PFSK-1 (cell line): ENCODE measurements at regions not wholly inside any gene's neighbourhood (a gene's known extent, or its start where the extent isn't known, plus 50 kb on each side); places are given as distances from the start of the nearest gene placed in this dataset.

Source experiments
- FOXP2 ChIP-seq: optimal IDR thresholded peaks from 2 replicates; pipeline ENCODE3; 2011; ENCODE audit warnings: borderline replicate concordance, control low read depth, inconsistent platforms; ENCODE audit not compliant: insufficient read depth; ENCODE audit errors: extremely low read length, extremely low read depth
- POLR2AphosphoS5 ChIP-seq: IDR thresholded peaks from 2 replicates; pipeline ENCODE4 v1.6.1; 2012; ENCODE audit warnings: low read depth, mild to moderate bottlenecking, control low read depth, low read length, moderate library complexity
- SIN3A ChIP-seq: IDR thresholded peaks from 2 replicates; pipeline ENCODE4 v1.6.1; 2012; ENCODE audit warnings: mild to moderate bottlenecking, low read length, moderate library complexity, borderline replicate concordance; ENCODE audit not compliant: insufficient read depth
- TAF1 ChIP-seq: IDR thresholded peaks from 2 replicates; pipeline ENCODE4 v1.6.1; 2012; ENCODE audit warnings: low read length, control low read depth, borderline replicate concordance; ENCODE audit not compliant: insufficient read depth
- TF ChIP-seq, protein P1 (sequence below), 2 experiments: IDR thresholded peaks; 2 replicates each; pipeline versions ENCODE4 v1.6.1 to v1.8.0; 2011 to 2012; ENCODE audit warnings: low read depth in 2 of 2, low read length in 2 of 2, control low read depth in 1 of 2, inconsistent platforms in 1 of 2, mild to moderate bottlenecking in 1 of 2, moderate library complexity in 1 of 2; ENCODE audit not compliant: insufficient read depth in 1 of 2

DNA sequence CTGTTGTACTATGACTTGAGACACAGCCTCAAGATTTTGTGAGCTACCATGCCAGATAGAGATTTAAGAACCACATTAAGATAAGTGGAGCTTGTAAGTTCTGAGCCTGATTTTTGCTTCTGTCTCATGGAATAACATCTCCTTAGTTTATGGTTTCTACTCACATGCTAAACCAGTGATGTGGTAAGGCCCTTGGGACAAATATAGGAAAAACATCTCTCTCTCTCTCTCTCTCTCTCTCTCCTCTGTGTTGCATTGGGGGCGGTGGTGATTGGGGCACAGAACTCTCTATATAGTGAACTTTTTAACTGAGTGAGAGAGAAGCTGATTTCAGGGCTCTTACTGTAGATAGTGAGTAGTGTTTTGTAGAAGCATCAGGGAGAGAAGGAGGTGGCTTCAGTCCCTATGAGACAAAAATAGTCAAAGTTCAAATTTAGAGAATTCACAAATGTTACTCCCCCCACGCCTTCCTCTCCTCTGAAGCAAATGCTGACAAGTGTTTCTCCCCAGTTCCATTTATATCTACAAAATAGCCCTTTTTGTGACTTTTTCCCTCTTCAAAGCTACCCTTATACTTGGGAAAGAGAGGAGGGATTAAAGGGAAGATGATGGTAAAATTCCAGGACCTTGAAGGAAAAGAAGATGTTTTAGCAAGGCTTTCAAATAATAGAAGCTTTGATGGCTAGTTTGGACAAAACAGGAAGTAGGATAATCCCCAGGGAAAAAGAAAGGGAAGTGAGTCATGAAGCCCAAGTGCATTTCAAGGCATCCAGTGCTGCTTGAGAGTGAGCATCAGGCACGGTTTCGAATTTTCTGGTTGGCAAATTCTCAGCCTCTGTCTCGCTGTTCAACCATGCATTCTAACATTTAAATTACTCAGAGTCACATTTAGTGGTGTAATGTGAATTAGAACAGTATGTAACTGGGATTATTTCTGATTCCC is 134.3 kb upstream of the AP1S2 start:
- TF ChIP-seq, protein P1, sequence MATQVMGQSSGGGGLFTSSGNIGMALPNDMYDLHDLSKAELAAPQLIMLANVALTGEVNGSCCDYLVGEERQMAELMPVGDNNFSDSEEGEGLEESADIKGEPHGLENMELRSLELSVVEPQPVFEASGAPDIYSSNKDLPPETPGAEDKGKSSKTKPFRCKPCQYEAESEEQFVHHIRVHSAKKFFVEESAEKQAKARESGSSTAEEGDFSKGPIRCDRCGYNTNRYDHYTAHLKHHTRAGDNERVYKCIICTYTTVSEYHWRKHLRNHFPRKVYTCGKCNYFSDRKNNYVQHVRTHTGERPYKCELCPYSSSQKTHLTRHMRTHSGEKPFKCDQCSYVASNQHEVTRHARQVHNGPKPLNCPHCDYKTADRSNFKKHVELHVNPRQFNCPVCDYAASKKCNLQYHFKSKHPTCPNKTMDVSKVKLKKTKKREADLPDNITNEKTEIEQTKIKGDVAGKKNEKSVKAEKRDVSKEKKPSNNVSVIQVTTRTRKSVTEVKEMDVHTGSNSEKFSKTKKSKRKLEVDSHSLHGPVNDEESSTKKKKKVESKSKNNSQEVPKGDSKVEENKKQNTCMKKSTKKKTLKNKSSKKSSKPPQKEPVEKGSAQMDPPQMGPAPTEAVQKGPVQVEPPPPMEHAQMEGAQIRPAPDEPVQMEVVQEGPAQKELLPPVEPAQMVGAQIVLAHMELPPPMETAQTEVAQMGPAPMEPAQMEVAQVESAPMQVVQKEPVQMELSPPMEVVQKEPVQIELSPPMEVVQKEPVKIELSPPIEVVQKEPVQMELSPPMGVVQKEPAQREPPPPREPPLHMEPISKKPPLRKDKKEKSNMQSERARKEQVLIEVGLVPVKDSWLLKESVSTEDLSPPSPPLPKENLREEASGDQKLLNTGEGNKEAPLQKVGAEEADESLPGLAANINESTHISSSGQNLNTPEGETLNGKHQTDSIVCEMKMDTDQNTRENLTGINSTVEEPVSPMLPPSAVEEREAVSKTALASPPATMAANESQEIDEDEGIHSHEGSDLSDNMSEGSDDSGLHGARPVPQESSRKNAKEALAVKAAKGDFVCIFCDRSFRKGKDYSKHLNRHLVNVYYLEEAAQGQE (IDR thresholded peaks at IDR 0.05; ENCODE audit: insufficient read depth in 1 of 2, low read depth in 2 of 2, low read length in 2 of 2) = no peak
- no peak for TF ChIP-seq TAF1
- TF ChIP-seq POLR2AphosphoS5 = no peak
- TF ChIP-seq FOXP2 = no peak
- TF ChIP-seq SIN3A = no peak

DNA sequence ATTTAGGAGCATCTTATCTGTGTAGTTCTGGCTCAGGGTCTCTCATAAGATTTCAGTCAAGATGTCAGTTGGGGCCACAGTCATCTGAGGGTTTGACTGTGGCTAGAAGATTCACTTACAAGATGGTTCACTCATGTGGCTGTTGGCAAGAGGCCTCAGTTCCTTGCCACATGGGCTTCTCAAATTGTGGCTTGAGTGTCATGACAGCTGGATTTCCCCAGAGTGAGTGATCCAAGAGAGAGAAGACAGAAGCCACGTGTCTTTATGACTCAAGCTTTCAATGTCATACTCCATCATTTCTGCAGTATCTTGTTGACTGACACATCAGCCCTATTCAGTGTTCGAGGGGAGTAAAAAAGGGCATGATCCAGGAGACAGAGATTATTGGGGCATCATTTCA is 131.3 kb upstream of the AP1S2 start:
- TF ChIP-seq TAF1 (no peak), FOXP2 (no peak), POLR2AphosphoS5 (no peak), SIN3A (no peak)
- TF ChIP-seq, protein P1 (IDR thresholded peaks at IDR 0.05; ENCODE audit: insufficient read depth in 1 of 2, low read depth in 2 of 2, low read length in 2 of 2) = no peak

DNA sequence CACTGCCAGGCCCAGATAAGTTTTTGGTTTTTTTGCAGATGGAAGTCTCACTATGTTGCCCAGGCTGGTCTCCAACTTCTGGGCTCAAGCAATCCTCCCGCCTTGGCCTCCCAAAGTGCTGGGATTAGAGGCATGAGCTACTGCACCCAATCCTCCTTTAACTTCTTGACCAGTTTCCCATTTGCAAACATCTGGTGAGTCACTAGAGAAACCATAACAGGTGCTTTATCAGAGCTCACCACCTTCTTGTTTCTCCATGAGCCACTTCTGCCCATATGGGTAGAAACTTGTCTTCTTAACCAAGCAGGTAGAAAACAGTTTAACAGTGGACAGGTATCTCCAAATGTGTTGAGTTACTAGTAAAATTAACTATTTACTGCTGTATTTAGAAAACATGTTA is 128.4 kb upstream of the AP1S2 start:
- TF ChIP-seq FOXP2 = no peak
- TF ChIP-seq SIN3A = no peak
- TF ChIP-seq, protein P1 (IDR thresholded peaks at IDR 0.05; ENCODE audit: insufficient read depth in 1 of 2, low read depth in 2 of 2, low read length in 2 of 2) = no peak
- TF ChIP-seq POLR2AphosphoS5 = no peak
- TF ChIP-seq TAF1 = no peak

DNA sequence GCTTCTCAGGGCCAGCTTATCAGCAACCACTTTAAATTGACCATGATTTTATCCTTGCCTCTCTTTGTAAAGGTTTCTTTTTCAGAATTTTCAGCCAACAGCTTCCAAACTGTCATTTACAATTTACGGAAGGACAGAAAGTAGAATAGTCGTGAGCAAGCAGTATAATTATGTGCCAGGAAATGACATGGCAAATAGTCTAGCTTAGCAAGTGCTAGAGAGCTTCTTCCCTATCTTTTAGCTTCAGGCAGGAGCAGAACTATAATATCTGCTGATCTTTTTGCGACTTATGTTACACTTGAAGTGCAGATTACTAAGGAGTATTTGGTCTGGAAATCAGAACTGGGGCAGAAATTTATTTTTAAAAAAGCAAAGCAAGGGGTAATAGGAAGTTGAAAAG is 123.0 kb upstream of the AP1S2 start:
- no peak for TF ChIP-seq SIN3A
- no peak for TF ChIP-seq FOXP2
- no peak for TF ChIP-seq TAF1
- TF ChIP-seq, protein P1 (IDR thresholded peaks at IDR 0.05; ENCODE audit: insufficient read depth in 1 of 2, low read depth in 2 of 2, low read length in 2 of 2) = no peak
- TF ChIP-seq POLR2AphosphoS5 = no peak
